ENCODE measurements at regions not wholly inside any gene's neighbourhood (a gene's known extent, or its start where the extent isn't known, plus 50 kb on each side); places are given as distances from the start of the nearest gene placed in this dataset.

GRCh38 chr5:121744577-121744976 is 107.1 kb upstream of the FTMT start:
- TF ChIP-seq POLR2AphosphoS5 (IDR thresholded peaks at IDR 0.05) (no peak), CTCF (IDR thresholded peaks at IDR 0.05) (no peak), POLR2A (IDR thresholded peaks at IDR 0.05; ENCODE audit: low read depth) (no peak)
